ENCODE measurements at regions not wholly inside any gene's neighbourhood (a gene's known extent, or its start where the extent isn't known, plus 50 kb on each side); places are given as distances from the start of the nearest gene placed in this dataset.

DNA sequence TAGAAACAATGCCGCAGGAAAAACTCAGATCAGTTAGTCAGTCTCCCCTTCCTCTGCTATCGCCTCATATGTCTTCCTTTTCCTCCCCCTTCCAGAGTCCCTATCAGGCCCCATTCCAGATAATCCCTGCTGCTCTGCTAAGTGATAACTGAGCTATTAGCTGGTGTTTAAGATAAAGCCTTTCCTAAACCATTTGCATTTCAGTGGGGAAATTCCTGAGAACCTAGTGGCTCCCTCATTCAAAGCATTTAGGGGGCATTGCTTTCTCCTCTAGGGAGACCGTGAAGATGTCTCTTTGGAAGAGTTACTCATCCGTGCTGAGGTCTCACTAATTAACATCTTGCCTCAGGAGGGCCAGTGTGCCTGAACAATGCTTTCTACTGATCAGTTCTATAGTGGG lies 401.6 kb downstream of the NPIPA7 start:
- peaks cover 0 to 3% (median 0%) of the 10 kb centered on the region in 4 donors for H3K27me3 ChIP-seq (ENCODE audit: control insufficient read depth in 4 of 4, insufficient read depth in 4 of 4, low read length in 3 of 4)
- DNase-seq (ENCODE audit: low spot score): no peak
- H3K9me3 ChIP-seq (ENCODE audit: control insufficient read depth in 4 of 4, low read length in 3 of 4): no peaks in the 10 kb centered on the region
- no peaks in the 10 kb centered on the region for H3K4me1 ChIP-seq (ENCODE audit: control insufficient read depth in 4 of 4, insufficient read depth in 4 of 4, low read length in 3 of 4)
- no peak for TF ChIP-seq EGR1 (IDR thresholded peaks at IDR 0.05; ENCODE audit: low read depth in 2 of 2)
- TF ChIP-seq YY1 (IDR thresholded peaks at IDR 0.05): no peak
- TF ChIP-seq, protein P1, sequence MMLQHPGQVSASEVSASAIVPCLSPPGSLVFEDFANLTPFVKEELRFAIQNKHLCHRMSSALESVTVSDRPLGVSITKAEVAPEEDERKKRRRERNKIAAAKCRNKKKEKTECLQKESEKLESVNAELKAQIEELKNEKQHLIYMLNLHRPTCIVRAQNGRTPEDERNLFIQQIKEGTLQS (IDR thresholded peaks at IDR 0.05): no peak
- no peak for TF ChIP-seq RAD21 (IDR thresholded peaks at IDR 0.05)
- no peak for TF ChIP-seq RXRA (IDR thresholded peaks at IDR 0.05)
- no peak for TF ChIP-seq FOXA2 (IDR thresholded peaks at IDR 0.05)
- TF ChIP-seq, protein P2, sequence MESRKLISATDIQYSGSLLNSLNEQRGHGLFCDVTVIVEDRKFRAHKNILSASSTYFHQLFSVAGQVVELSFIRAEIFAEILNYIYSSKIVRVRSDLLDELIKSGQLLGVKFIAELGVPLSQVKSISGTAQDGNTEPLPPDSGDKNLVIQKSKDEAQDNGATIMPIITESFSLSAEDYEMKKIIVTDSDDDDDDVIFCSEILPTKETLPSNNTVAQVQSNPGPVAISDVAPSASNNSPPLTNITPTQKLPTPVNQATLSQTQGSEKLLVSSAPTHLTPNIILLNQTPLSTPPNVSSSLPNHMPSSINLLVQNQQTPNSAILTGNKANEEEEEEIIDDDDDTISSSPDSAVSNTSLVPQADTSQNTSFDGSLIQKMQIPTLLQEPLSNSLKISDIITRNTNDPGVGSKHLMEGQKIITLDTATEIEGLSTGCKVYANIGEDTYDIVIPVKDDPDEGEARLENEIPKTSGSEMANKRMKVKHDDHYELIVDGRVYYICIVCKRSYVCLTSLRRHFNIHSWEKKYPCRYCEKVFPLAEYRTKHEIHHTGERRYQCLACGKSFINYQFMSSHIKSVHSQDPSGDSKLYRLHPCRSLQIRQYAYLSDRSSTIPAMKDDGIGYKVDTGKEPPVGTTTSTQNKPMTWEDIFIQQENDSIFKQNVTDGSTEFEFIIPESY (IDR thresholded peaks at IDR 0.05): no peak
- TF ChIP-seq SP1 (IDR thresholded peaks at IDR 0.05): no peak
- TF ChIP-seq TAF1 (conservative IDR thresholded peaks at IDR 0.05): no peak
- no peak for TF ChIP-seq HNF4G (IDR thresholded peaks at IDR 0.05)
- no peak for TF ChIP-seq NR2F2 (IDR thresholded peaks at IDR 0.05)
- H3K36me3 ChIP-seq (ENCODE audit: control insufficient read depth in 4 of 4, insufficient read depth in 3 of 4, low read depth in 1 of 4, low read length in 3 of 4): no peaks in the 10 kb centered on the region
- no peak overlapping the region for H3K9ac ChIP-seq (ENCODE audit: low read depth in 1 of 2, low read length in 2 of 2)
- H3K4me3 ChIP-seq (ENCODE audit: low read depth in 1 of 3, low read length in 3 of 3): no peak overlapping the region
- WGBS: 14% methylated on average over 4 of the region's 4 CpGs
- H3K27ac ChIP-seq (ENCODE audit: low read depth in 1 of 2, low read length in 2 of 2): no peak overlapping the region

DNA sequence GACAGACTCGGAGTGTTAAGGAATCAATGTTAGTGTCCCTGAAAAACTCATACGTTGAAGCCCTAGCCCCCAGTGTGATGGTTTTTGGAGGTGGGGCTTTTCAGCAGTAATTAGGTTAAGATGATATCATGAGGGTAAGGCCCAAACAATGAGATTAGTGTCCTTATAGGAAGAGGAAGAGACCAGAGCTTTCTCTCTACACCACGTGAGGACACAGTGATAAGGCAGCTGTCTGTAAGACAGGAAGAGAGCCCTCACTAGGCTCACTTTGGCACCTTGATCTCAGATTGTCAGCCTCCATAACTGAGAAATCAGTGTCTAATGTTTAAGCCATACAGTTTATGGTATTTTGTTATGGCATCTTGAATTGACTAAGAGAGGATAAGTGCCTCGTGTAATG lies 403.2 kb downstream of the NPIPA7 start:
- Histone ChIP-seq H3K27me3 (ENCODE audit: control insufficient read depth in 4 of 4, insufficient read depth in 4 of 4, low read length in 3 of 4) (peaks cover 0 to 3% (median 0%) of the 10 kb centered on the region in 4 donors), H3K4me1 (ENCODE audit: control insufficient read depth in 4 of 4, insufficient read depth in 4 of 4, low read length in 3 of 4) (no peaks in the 10 kb centered on the region), H3K9ac (ENCODE audit: low read depth in 1 of 2, low read length in 2 of 2) (no peak overlapping the region), H3K36me3 (ENCODE audit: control insufficient read depth in 4 of 4, insufficient read depth in 3 of 4, low read depth in 1 of 4, low read length in 3 of 4) (no peaks in the 10 kb centered on the region), H3K9me3 (ENCODE audit: control insufficient read depth in 4 of 4, low read length in 3 of 4) (no peaks in the 10 kb centered on the region), H3K4me3 (ENCODE audit: low read depth in 1 of 3, low read length in 3 of 3) (no peak overlapping the region), H3K27ac (ENCODE audit: low read depth in 1 of 2, low read length in 2 of 2) (no peak overlapping the region)
- WGBS: 47% methylated on average over 4 of the region's 4 CpGs
- no peak for DNase-seq (ENCODE audit: low spot score)
- TF ChIP-seq GABPA (IDR thresholded peaks at IDR 0.05 in 1 of 2, conservative IDR thresholded peaks at IDR 0.05 in 1 of 2) (no peak), JUND (IDR thresholded peaks at IDR 0.05) (no peak), NR2F2 (IDR thresholded peaks at IDR 0.05) (no peak), TAF1 (conservative IDR thresholded peaks at IDR 0.05) (no peak), MAX (IDR thresholded peaks at IDR 0.05) (no peak), SP1 (IDR thresholded peaks at IDR 0.05) (no peak), RAD21 (IDR thresholded peaks at IDR 0.05) (no peak), EGR1 (IDR thresholded peaks at IDR 0.05; ENCODE audit: low read depth in 2 of 2) (no peak), YY1 (IDR thresholded peaks at IDR 0.05) (no peak), HNF4G (IDR thresholded peaks at IDR 0.05) (no peak), FOXA2 (IDR thresholded peaks at IDR 0.05) (no peak), FOXA1 (IDR thresholded peaks at IDR 0.05) (no peak), HNF4A (conservative IDR thresholded peaks at IDR 0.05) (no peak), RXRA (IDR thresholded peaks at IDR 0.05) (no peak)
- TF ChIP-seq, protein P3, sequence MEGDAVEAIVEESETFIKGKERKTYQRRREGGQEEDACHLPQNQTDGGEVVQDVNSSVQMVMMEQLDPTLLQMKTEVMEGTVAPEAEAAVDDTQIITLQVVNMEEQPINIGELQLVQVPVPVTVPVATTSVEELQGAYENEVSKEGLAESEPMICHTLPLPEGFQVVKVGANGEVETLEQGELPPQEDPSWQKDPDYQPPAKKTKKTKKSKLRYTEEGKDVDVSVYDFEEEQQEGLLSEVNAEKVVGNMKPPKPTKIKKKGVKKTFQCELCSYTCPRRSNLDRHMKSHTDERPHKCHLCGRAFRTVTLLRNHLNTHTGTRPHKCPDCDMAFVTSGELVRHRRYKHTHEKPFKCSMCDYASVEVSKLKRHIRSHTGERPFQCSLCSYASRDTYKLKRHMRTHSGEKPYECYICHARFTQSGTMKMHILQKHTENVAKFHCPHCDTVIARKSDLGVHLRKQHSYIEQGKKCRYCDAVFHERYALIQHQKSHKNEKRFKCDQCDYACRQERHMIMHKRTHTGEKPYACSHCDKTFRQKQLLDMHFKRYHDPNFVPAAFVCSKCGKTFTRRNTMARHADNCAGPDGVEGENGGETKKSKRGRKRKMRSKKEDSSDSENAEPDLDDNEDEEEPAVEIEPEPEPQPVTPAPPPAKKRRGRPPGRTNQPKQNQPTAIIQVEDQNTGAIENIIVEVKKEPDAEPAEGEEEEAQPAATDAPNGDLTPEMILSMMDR (IDR thresholded peaks at IDR 0.05; ENCODE audit: low read depth, low read length, missing input control): no peak
- TF ChIP-seq, protein P1 (IDR thresholded peaks at IDR 0.05): no peak
- TF ChIP-seq, protein P4, sequence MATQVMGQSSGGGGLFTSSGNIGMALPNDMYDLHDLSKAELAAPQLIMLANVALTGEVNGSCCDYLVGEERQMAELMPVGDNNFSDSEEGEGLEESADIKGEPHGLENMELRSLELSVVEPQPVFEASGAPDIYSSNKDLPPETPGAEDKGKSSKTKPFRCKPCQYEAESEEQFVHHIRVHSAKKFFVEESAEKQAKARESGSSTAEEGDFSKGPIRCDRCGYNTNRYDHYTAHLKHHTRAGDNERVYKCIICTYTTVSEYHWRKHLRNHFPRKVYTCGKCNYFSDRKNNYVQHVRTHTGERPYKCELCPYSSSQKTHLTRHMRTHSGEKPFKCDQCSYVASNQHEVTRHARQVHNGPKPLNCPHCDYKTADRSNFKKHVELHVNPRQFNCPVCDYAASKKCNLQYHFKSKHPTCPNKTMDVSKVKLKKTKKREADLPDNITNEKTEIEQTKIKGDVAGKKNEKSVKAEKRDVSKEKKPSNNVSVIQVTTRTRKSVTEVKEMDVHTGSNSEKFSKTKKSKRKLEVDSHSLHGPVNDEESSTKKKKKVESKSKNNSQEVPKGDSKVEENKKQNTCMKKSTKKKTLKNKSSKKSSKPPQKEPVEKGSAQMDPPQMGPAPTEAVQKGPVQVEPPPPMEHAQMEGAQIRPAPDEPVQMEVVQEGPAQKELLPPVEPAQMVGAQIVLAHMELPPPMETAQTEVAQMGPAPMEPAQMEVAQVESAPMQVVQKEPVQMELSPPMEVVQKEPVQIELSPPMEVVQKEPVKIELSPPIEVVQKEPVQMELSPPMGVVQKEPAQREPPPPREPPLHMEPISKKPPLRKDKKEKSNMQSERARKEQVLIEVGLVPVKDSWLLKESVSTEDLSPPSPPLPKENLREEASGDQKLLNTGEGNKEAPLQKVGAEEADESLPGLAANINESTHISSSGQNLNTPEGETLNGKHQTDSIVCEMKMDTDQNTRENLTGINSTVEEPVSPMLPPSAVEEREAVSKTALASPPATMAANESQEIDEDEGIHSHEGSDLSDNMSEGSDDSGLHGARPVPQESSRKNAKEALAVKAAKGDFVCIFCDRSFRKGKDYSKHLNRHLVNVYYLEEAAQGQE (IDR thresholded peaks at IDR 0.05): no peak
- TF ChIP-seq, protein P2 (IDR thresholded peaks at IDR 0.05): no peak

Measured in liver (tissue), 8 donors.